GM12878 (cell line): ENCODE measurements at regions not wholly inside any gene's neighbourhood (a gene's known extent, or its start where the extent isn't known, plus 50 kb on each side); places are given as distances from the start of the nearest gene placed in this dataset.
A peak's percentile ranks its signal among the peaks of the same experiment; 100 is the strongest.

Experiments used
- ATAC-seq: fragments of 200-7000 bp; cut with Tn5 transposase; 3 replicates; pipeline ENCODE4 v1.9.1; 2020; ENCODE audit warnings: mild to moderate bottlenecking, moderate library complexity
- BruUV-seq: library from RNA; stranded (reverse); fragments of 400-500 nt; replicated peaks from 2 replicates; lab custom pipeline; 2021; lab: Mats Ljungman, UMichigan
- CTCF ChIA-PET: fragments of 300-600 bp; sonication (Branson Sonifier 250); formaldehyde crosslinking; extraction: SDS; loops from one replicate; lab custom pipeline; 2021; ENCODE audit warnings: inconsistent platforms; lab: Yijun Ruan, JAX
- POLR2A ChIA-PET: fragments of 350-600 bp; formaldehyde crosslinking; extraction: SDS; loops from one replicate; lab custom pipeline; 2021; ENCODE audit warnings: inconsistent platforms; lab: Charles Lee
- RAD21 ChIA-PET: fragments of 300-600 bp; sonication (Branson Sonifier 250); formaldehyde crosslinking; loops from one replicate; lab custom pipeline; 2023; ENCODE audit warnings: antibody characterized with exemption; ENCODE audit not compliant: unreplicated experiment; lab: Charles Lee
- SMC1A ChIA-PET: fragments of 300-600 bp; sonication (Branson Sonifier 250); formaldehyde crosslinking; loops from one replicate; lab custom pipeline; 2023; ENCODE audit not compliant: unreplicated experiment, uncharacterized antibody; lab: Charles Lee
- DNase-seq: peaks from one replicate; pipeline ENCODE4 v3.0.0-alpha.2; 2011; ENCODE audit warnings: low read depth, low spot score
- FAIRE-seq: peaks from 3 replicates; lab custom pipeline; 2011; peaks lifted over from hg19 to GRCh38; lab: Jason Lieb, UNC
- H2AFZ ChIP-seq: 2 replicates; pipeline ENCODE4 v1.6.0; 2011; ENCODE audit warnings: low read depth, low read length, control low read depth; ENCODE audit not compliant: control insufficient read depth
- H3K27ac ChIP-seq: 2 replicates; pipeline ENCODE4 v1.5.1; 2011; ENCODE audit warnings: control low read depth; ENCODE audit not compliant: control insufficient read depth, insufficient read depth
- H3K27me3 ChIP-seq, 2 experiments: replicated peaks in 1 of 2; 2 replicates each; pipeline versions ENCODE4 v1.6.0 to v1.6.1; 2011; ENCODE audit warnings: low read length in 1 of 2; ENCODE audit not compliant: control insufficient read depth in 2 of 2, insufficient read depth in 2 of 2
- H3K36me3 ChIP-seq, 2 experiments: 2 replicates each; pipeline ENCODE4 v1.5.1; 2011; ENCODE audit warnings: low read length in 1 of 2; ENCODE audit not compliant: control insufficient read depth in 2 of 2, insufficient read depth in 2 of 2
- H3K4me1 ChIP-seq: 2 replicates; pipeline ENCODE4 v1.6.1; 2011; ENCODE audit warnings: mild to moderate bottlenecking, low read length, moderate library complexity, mixed read lengths; ENCODE audit not compliant: control insufficient read depth, insufficient read depth
- H3K4me2 ChIP-seq: 2 replicates; pipeline ENCODE4 v1.6.0; 2011; ENCODE audit warnings: control low read depth; ENCODE audit not compliant: control insufficient read depth, insufficient read depth
- H3K4me3 ChIP-seq: fragments of 200-600 bp; sonication (generic); 2 replicates; pipeline ENCODE4 v1.5.1; 2016
- H3K79me2 ChIP-seq: 2 replicates; pipeline ENCODE4 v1.6.0; 2011; ENCODE audit warnings: low read length; ENCODE audit not compliant: control insufficient read depth, insufficient read depth
- H3K9ac ChIP-seq: 2 replicates; pipeline ENCODE4 v1.8.0; 2011; ENCODE audit warnings: low read length, control low read depth, mixed read lengths; ENCODE audit not compliant: control insufficient read depth, insufficient read depth
- H3K9me3 ChIP-seq: replicated peaks from 3 replicates; pipeline ENCODE4 v1.5.1; 2011; ENCODE audit warnings: mild to moderate bottlenecking, low read length; ENCODE audit not compliant: control insufficient read depth, insufficient read depth
- H4K20me1 ChIP-seq: 2 replicates; pipeline ENCODE4 v1.6.0; 2011; ENCODE audit not compliant: control insufficient read depth, insufficient read depth
- ASH2L ChIP-seq: fragments of 300-600, 200-600 bp; sonication (generic); IDR thresholded peaks from 2 replicates; pipeline ENCODE4 v1.6.1; 2017; ENCODE audit warnings: low read depth, mild to moderate bottlenecking, borderline replicate concordance
- DPF2 ChIP-seq: fragments of 450-650 bp; IDR thresholded peaks from 2 replicates; pipeline ENCODE4 v1.6.1; 2017; ENCODE audit warnings: mild to moderate bottlenecking
- FOXK2 ChIP-seq: fragments of 450-650 bp; IDR thresholded peaks from 2 replicates; pipeline ENCODE4 v1.6.1; 2017; ENCODE audit warnings: mild to moderate bottlenecking, moderate library complexity
- HDGF ChIP-seq: fragments of 450-650 bp; IDR thresholded peaks from 2 replicates; pipeline ENCODE4 v1.6.1; 2016; ENCODE audit warnings: antibody characterized with exemption
- MTA3 ChIP-seq: IDR thresholded peaks from 2 replicates; pipeline ENCODE4 v1.6.1; 2012; ENCODE audit warnings: low read length, inconsistent platforms, borderline replicate concordance
- MYB ChIP-seq: fragments of 150-350 bp; IDR thresholded peaks from 2 replicates; pipeline ENCODE4 v1.6.1; 2014; ENCODE audit warnings: mild to moderate bottlenecking, low read depth, low read length, borderline replicate concordance
- NBN ChIP-seq: fragments of 450-650 bp; IDR thresholded peaks from 2 replicates; pipeline ENCODE4 v1.6.1; 2016
- NFYB ChIP-seq: IDR thresholded peaks from 2 replicates; pipeline ENCODE4 v1.6.1; 2011; ENCODE audit warnings: low read depth, mild to moderate bottlenecking, low read length, improper control_type of control experiment, moderate library complexity; ENCODE audit not compliant: insufficient read depth
- PML ChIP-seq: IDR thresholded peaks from 2 replicates; pipeline ENCODE4 v1.6.1; 2012; ENCODE audit warnings: low read length, inconsistent platforms
- POLR2AphosphoS5 ChIP-seq: IDR thresholded peaks from 2 replicates; pipeline ENCODE4 v1.6.1; 2011; ENCODE audit warnings: mild to moderate bottlenecking, low read length, inconsistent platforms
- RAD21 ChIP-seq: IDR thresholded peaks from 2 replicates; pipeline ENCODE4 v1.6.1; 2011; ENCODE audit warnings: mild to moderate bottlenecking, low read depth, low read length, moderate library complexity; ENCODE audit not compliant: insufficient read depth
- RELA ChIP-seq: fragments of 450-650 bp; IDR thresholded peaks from 2 replicates; pipeline ENCODE4 v1.8.0; 2014; ENCODE audit warnings: borderline replicate concordance; ENCODE audit not compliant: partially characterized antibody
- RFX5 ChIP-seq: IDR thresholded peaks from 2 replicates; pipeline ENCODE4 v1.6.1; 2011; ENCODE audit warnings: low read depth, low read length, improper control_type of control experiment
- SREBF1 ChIP-seq: IDR thresholded peaks from 2 replicates; pipeline ENCODE4 v1.6.1; 2012; ENCODE audit warnings: mild to moderate bottlenecking, low read length
- YBX1 ChIP-seq: fragments of 450-650 bp; IDR thresholded peaks from 2 replicates; pipeline ENCODE4 v1.6.1; 2016; ENCODE audit warnings: antibody characterized with exemption
- ZSCAN29 ChIP-seq: fragments of 450-650 bp; IDR thresholded peaks from 2 replicates; pipeline ENCODE4 v1.6.1; 2017; ENCODE audit warnings: mild to moderate bottlenecking, moderate library complexity
- WGBS: methylation state at CpG from one replicate; pipeline ENCODE4 v1.1.6; 2016; ENCODE audit warnings: low lambda C conversion rate; ENCODE audit not compliant: insufficient replicate concordance, insufficient coverage; ENCODE audit errors: missing lambda C conversion rate; 5-methylcytosine and 5-hydroxymethylcytosine counted together
- in situ Hi-C: fragments of 300-500 bp; cut with MboI; formaldehyde crosslinking; loops from 9 replicates; pipeline ENCODE4 v1.14.3; 2018; ENCODE audit warnings: mixed read lengths
- intact Hi-C: fragments of 100-400 bp; cut with micrococcal nuclease; formaldehyde crosslinking; loops from one replicate; pipeline ENCODE4 v1.14.2; 2022; ENCODE audit not compliant: unreplicated experiment
- TF ChIP-seq, protein P1 (sequence below): fragments of 450-650 bp; IDR thresholded peaks from 2 replicates; pipeline ENCODE4 v1.6.1; 2016; ENCODE audit warnings: mild to moderate bottlenecking
- TF ChIP-seq, protein P2 (sequence below): fragments of 450-650 bp; IDR thresholded peaks from 2 replicates; pipeline ENCODE4 v1.6.1; 2017; ENCODE audit warnings: borderline replicate concordance
- TF ChIP-seq, protein P3 (sequence below): fragments of 450-650 bp; formaldehyde crosslinking; IDR thresholded peaks from 2 replicates; pipeline ENCODE4 v1.5.0; 2022; ENCODE audit warnings: mild to moderate bottlenecking, missing genetic modification characterization

DNA sequence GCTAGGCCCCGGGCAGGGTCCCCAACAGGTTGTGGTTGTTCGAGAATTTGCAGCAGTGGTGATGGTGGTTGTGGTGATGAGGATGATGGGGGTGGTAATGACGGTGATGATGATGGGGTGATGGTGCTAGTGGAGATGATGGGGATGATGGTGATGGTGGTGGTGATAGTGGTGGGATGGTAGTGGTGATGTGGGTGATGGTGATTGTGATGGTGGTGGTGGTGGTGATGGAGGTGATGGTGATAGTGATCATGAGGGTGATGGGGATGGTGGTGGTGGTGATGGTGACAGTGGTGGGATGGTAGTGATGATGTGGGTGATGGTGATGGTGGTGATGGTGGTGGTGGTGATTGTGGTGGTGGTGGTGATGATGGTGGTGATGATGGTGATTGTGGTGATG lies 343.3 kb downstream of the SEC14L1 start (continued):
- no peak; the same call in 1 of the 2 replicates for TF ChIP-seq FOXK2

DNA sequence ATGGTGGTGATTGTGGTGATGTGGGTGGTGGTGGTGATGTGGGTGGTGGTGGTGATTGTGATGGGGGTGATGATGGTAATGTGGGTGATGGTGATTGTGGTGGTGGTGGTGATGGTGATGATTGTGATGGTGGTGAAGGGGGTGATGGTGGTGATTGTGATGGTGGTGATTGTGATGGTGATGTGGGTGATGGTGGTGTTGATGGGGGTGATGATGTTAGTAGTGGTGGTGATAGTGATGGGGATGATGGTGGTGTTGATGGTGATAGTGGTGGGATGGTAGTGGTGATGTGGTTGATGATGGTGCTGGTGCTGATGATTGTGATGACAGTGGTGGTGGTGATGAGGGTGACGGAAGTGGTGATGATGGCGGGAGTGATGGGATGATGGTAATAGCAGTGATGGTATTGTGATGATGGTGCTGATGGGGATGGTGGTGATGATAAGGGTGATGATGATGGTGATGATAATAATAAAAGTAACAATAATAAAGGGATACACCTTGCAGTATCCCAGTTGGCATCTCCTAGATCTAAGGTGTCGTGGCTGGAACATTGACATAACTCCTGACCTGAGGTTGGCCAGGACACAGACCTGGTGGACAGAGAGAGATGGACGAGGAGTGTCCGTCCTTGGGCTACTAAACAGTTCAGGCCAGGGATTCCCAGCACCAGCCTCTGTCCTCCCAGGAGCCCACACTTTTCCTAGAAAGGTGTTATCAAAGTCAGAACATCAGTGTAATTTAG lies 344.5 kb downstream of the SEC14L1 start:
- intact Hi-C loops (no loop called here), in situ Hi-C loops (no loop called here)
- BruUV-seq = no TSS peak
- ChIA-PET SMC1A (no interaction called here), POLR2A (no interaction called here), CTCF (no interaction called here), RAD21 (no interaction called here)
- FAIRE-seq (no peak), DNase-seq (no peak), ATAC-seq (no peak)
- H3K27ac ChIP-seq = no peak overlapping the region
- no peaks in the 10 kb centered on the region; the same call in 1 of the 2 replicates for H4K20me1 ChIP-seq
- no peak overlapping the region for H3K4me2 ChIP-seq
- no peaks in the 10 kb centered on the region for H3K27me3 ChIP-seq
- H3K9ac ChIP-seq = no peak overlapping the region
- H2AFZ ChIP-seq = no peak overlapping the region
- 98% methylated on average over 5 of the region's 5 CpGs for WGBS
- H3K4me1 ChIP-seq = no peaks in the 10 kb centered on the region
- peaks cover 30% of the 10 kb centered on the region for H3K79me2 ChIP-seq
- H3K4me3 ChIP-seq = no peak overlapping the region
- no peaks in the 10 kb centered on the region; the same call in 2 of the 3 replicates for H3K9me3 ChIP-seq
- H3K36me3 ChIP-seq = peaks cover 17 to 79% of the 10 kb centered on the region in 2 experiments
- no peak for TF ChIP-seq MYB
- no peak for TF ChIP-seq DPF2
- TF ChIP-seq FOXK2 = 0 out of 2 replicates have a peak, but pooled peaks have one; percentile 22
- TF ChIP-seq ASH2L = no peak
- TF ChIP-seq RAD21 = no peak
- TF ChIP-seq SREBF1 = no peak
- TF ChIP-seq PML = no peak
- TF ChIP-seq MTA3 = no peak
- TF ChIP-seq, protein P1, sequence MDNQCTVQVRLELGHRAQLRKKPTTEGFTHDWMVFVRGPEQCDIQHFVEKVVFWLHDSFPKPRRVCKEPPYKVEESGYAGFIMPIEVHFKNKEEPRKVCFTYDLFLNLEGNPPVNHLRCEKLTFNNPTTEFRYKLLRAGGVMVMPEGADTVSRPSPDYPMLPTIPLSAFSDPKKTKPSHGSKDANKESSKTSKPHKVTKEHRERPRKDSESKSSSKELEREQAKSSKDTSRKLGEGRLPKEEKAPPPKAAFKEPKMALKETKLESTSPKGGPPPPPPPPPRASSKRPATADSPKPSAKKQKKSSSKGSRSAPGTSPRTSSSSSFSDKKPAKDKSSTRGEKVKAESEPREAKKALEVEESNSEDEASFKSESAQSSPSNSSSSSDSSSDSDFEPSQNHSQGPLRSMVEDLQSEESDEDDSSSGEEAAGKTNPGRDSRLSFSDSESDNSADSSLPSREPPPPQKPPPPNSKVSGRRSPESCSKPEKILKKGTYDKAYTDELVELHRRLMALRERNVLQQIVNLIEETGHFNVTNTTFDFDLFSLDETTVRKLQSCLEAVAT = peak; percentile 63; the same call in 1 of the 2 replicates
- TF ChIP-seq YBX1 = no peak
- no peak for TF ChIP-seq RELA
- peak; percentile 85 for TF ChIP-seq HDGF
- TF ChIP-seq ZSCAN29 = no peak
- TF ChIP-seq, protein P2, sequence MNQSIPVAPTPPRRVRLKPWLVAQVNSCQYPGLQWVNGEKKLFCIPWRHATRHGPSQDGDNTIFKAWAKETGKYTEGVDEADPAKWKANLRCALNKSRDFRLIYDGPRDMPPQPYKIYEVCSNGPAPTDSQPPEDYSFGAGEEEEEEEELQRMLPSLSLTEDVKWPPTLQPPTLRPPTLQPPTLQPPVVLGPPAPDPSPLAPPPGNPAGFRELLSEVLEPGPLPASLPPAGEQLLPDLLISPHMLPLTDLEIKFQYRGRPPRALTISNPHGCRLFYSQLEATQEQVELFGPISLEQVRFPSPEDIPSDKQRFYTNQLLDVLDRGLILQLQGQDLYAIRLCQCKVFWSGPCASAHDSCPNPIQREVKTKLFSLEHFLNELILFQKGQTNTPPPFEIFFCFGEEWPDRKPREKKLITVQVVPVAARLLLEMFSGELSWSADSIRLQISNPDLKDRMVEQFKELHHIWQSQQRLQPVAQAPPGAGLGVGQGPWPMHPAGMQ = 0 out of 2 replicates have a peak, but pooled peaks have one; percentile 18
- TF ChIP-seq, protein P3, sequence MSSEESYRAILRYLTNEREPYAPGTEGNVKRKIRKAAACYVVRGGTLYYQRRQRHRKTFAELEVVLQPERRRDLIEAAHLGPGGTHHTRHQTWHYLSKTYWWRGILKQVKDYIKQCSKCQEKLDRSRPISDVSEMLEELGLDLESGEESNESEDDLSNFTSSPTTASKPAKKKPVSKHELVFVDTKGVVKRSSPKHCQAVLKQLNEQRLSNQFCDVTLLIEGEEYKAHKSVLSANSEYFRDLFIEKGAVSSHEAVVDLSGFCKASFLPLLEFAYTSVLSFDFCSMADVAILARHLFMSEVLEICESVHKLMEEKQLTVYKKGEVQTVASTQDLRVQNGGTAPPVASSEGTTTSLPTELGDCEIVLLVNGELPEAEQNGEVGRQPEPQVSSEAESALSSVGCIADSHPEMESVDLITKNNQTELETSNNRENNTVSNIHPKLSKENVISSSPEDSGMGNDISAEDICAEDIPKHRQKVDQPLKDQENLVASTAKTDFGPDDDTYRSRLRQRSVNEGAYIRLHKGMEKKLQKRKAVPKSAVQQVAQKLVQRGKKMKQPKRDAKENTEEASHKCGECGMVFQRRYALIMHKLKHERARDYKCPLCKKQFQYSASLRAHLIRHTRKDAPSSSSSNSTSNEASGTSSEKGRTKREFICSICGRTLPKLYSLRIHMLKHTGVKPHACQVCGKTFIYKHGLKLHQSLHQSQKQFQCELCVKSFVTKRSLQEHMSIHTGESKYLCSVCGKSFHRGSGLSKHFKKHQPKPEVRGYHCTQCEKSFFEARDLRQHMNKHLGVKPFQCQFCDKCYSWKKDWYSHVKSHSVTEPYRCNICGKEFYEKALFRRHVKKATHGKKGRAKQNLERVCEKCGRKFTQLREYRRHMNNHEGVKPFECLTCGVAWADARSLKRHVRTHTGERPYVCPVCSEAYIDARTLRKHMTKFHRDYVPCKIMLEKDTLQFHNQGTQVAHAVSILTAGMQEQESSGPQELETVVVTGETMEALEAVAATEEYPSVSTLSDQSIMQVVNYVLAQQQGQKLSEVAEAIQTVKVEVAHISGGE (CRISPR knock-in tag) = no peak
- peak; percentile 54; the same call in 1 of the 2 replicates for TF ChIP-seq NBN
- no peak for TF ChIP-seq RFX5
- TF ChIP-seq NFYB = no peak
- TF ChIP-seq POLR2AphosphoS5 = no peak
